SJSA1 (cell line): ENCODE measurements at regions not wholly inside any gene's neighbourhood (a gene's known extent, or its start where the extent isn't known, plus 50 kb on each side); places are given as distances from the start of the nearest gene placed in this dataset.
"Not testable (repeated sequence)": the region's sequence is repeated elsewhere in the genome, so short reads cannot be mapped to it uniquely, and the experiment has no call there.

Source experiments
- DNase-seq, 2 experiments: peaks; one replicate each; pipeline ENCODE4 v3.0.0-alpha.2; 2015 to 2020; ENCODE audit warnings: low spot score in 2 of 2, low read depth in 1 of 2
- H3K27ac ChIP-seq: fragments of 250-450 bp; sonication (Bioruptor Pico); 2 replicates; pipeline ENCODE4 v1.5.1; 2020; ENCODE audit warnings: mild to moderate bottlenecking, moderate library complexity
- H3K27me3 ChIP-seq: fragments of 250-450 bp; sonication (Bioruptor Pico); replicated peaks from 2 replicates; pipeline ENCODE4 v1.5.1; 2020; ENCODE audit warnings: mild to moderate bottlenecking, moderate library complexity
- H3K36me3 ChIP-seq: fragments of 250-450 bp; sonication (Bioruptor Pico); 2 replicates; pipeline ENCODE4 v1.5.1; 2020; ENCODE audit warnings: mild to moderate bottlenecking
- H3K4me1 ChIP-seq: fragments of 250-450 bp; sonication (Bioruptor Pico); replicated peaks from 2 replicates; pipeline ENCODE4 v1.6.1; 2021; ENCODE audit warnings: mild to moderate bottlenecking
- H3K4me3 ChIP-seq: fragments of 250-450 bp; sonication (Bioruptor Pico); 2 replicates; pipeline ENCODE4 v1.5.1; 2020; ENCODE audit warnings: mild to moderate bottlenecking
- H3K9me3 ChIP-seq: fragments of 250-450 bp; sonication (Bioruptor Pico); replicated peaks from 2 replicates; pipeline ENCODE4 v1.5.1; 2020; ENCODE audit warnings: mild to moderate bottlenecking

GRCh38 chr14:98907271-98907670, 364.7 kb downstream of the BCL11B start:
- H3K36me3 ChIP-seq: no peaks in the 10 kb centered on the region
- peaks cover 68% of the 10 kb centered on the region for H3K4me1 ChIP-seq

GRCh38 chr14:98908050-98908449, 363.9 kb downstream of the BCL11B start:
- Histone ChIP-seq H3K36me3 (no peaks in the 10 kb centered on the region), H3K4me3 (no peak overlapping the region), H3K27me3 (no peaks in the 10 kb centered on the region; the same call in 1 of the 2 replicates), H3K27ac (no peak overlapping the region), H3K4me1 (peaks cover 68% of the 10 kb centered on the region), H3K9me3 (no peaks in the 10 kb centered on the region)
- no peak for DNase-seq

More at GRCh38 chr14:98907271-98907670, 364.7 kb downstream of the BCL11B start:
- Histone ChIP-seq H3K27ac (no peak overlapping the region), H3K9me3 (no peaks in the 10 kb centered on the region), H3K27me3 (no peaks in the 10 kb centered on the region; the same call in 1 of the 2 replicates), H3K4me3 (no peak overlapping the region)
- DNase-seq: no peak

GRCh38 chr14:98909251-98909944, 362.6 kb downstream of the BCL11B start:
- peaks cover 54% of the 10 kb centered on the region for H3K4me1 ChIP-seq
- H3K27ac ChIP-seq: peak overlapping the region; percentile 44
- H3K4me3 ChIP-seq: no peak overlapping the region
- no peaks in the 10 kb centered on the region; the same call in 1 of the 2 replicates for H3K27me3 ChIP-seq
- DNase-seq: peak; percentile 89 to 95
- H3K36me3 ChIP-seq: no peaks in the 10 kb centered on the region
- H3K9me3 ChIP-seq: no peaks in the 10 kb centered on the region

GRCh38 chr14:98910061-98910460, 361.9 kb downstream of the BCL11B start:
- Histone ChIP-seq H3K27ac (no peak overlapping the region), H3K36me3 (no peaks in the 10 kb centered on the region), H3K4me3 (no peak overlapping the region), H3K9me3 (no peaks in the 10 kb centered on the region), H3K4me1 (peaks cover 48% of the 10 kb centered on the region), H3K27me3 (no peaks in the 10 kb centered on the region; the same call in 1 of the 2 replicates)
- no peak for DNase-seq

GRCh38 chr14:98912655-98913054, 359.3 kb downstream of the BCL11B start:
- Histone ChIP-seq H3K4me1 (peaks cover 29% of the 10 kb centered on the region), H3K27ac (no peak overlapping the region), H3K9me3 (no peaks in the 10 kb centered on the region), H3K36me3 (no peaks in the 10 kb centered on the region), H3K4me3 (no peak overlapping the region), H3K27me3 (no peaks in the 10 kb centered on the region; the same call in 1 of the 2 replicates)
- no peak for DNase-seq

GRCh38 chr14:98913967-98914650, 357.9 kb downstream of the BCL11B start:
- DNase-seq: no peak
- peaks cover 15% of the 10 kb centered on the region for H3K4me1 ChIP-seq
- H3K27ac ChIP-seq: no peak overlapping the region
- H3K9me3 ChIP-seq: no peaks in the 10 kb centered on the region
- no peaks in the 10 kb centered on the region; the same call in 1 of the 2 replicates for H3K27me3 ChIP-seq
- H3K4me3 ChIP-seq: no peak overlapping the region
- H3K36me3 ChIP-seq: no peaks in the 10 kb centered on the region

- Histone ChIP-seq H3K36me3 (no peaks in the 10 kb centered on the region), H3K4me3 (no peak overlapping the region), H3K4me1 (peaks cover 6% of the 10 kb centered on the region), H3K9me3 (no peaks in the 10 kb centered on the region), H3K27ac (no peak overlapping the region), H3K27me3 (no peaks in the 10 kb centered on the region; the same call in 1 of the 2 replicates)
- no peak for DNase-seq
Measured at GRCh38 chr14:98914942-98915341, 357.1 kb downstream of the BCL11B start.

GRCh38 chr14:98915625-98916024, 356.4 kb downstream of the BCL11B start:
- Histone ChIP-seq H3K27ac (no peak overlapping the region), H3K9me3 (no peaks in the 10 kb centered on the region), H3K4me3 (no peak overlapping the region), H3K4me1 (no peaks in the 10 kb centered on the region), H3K27me3 (no peaks in the 10 kb centered on the region; the same call in 1 of the 2 replicates), H3K36me3 (no peaks in the 10 kb centered on the region)
- no peak for DNase-seq

- H3K27ac ChIP-seq: no peak overlapping the region
- H3K27me3 ChIP-seq: no peaks in the 10 kb centered on the region; the same call in 1 of the 2 replicates
- no peaks in the 10 kb centered on the region for H3K36me3 ChIP-seq
- DNase-seq: no peak
- H3K4me1 ChIP-seq: no peaks in the 10 kb centered on the region
- H3K9me3 ChIP-seq: no peaks in the 10 kb centered on the region
- H3K4me3 ChIP-seq: no peak overlapping the region
Measured at GRCh38 chr14:98916036-98916435, 356.0 kb downstream of the BCL11B start.

- no peaks in the 10 kb centered on the region; the same call in 1 of the 2 replicates for H3K27me3 ChIP-seq
- no peak for DNase-seq
- no peaks in the 10 kb centered on the region for H3K9me3 ChIP-seq
- H3K4me1 ChIP-seq: no peaks in the 10 kb centered on the region
- H3K36me3 ChIP-seq: no peaks in the 10 kb centered on the region
- H3K4me3 ChIP-seq: no peak overlapping the region
- no peak overlapping the region for H3K27ac ChIP-seq
Measured at GRCh38 chr14:98916476-98916875, 355.5 kb downstream of the BCL11B start.

- H3K9me3 ChIP-seq: no peaks in the 10 kb centered on the region
- H3K27me3 ChIP-seq: no peaks in the 10 kb centered on the region
- no peaks in the 10 kb centered on the region for H3K4me1 ChIP-seq
- no peak for DNase-seq
- no peak overlapping the region for H3K27ac ChIP-seq
- H3K36me3 ChIP-seq: no peaks in the 10 kb centered on the region
- H3K4me3 ChIP-seq: no peak overlapping the region
Measured at GRCh38 chr14:98919434-98919833, 352.6 kb downstream of the BCL11B start.

- H3K36me3 ChIP-seq: not testable (repeated sequence)
Measured at GRCh38 chr14:98921306-98921705, 350.7 kb downstream of the BCL11B start.

GRCh38 chr14:98923596-98923995, 348.4 kb downstream of the BCL11B start:
- Histone ChIP-seq H3K4me1 (no peaks in the 10 kb centered on the region), H3K9me3 (no peaks in the 10 kb centered on the region), H3K27me3 (no peaks in the 10 kb centered on the region), H3K27ac (no peak overlapping the region), H3K4me3 (no peak overlapping the region), H3K36me3 (no peaks in the 10 kb centered on the region)
- DNase-seq: no peak

More at GRCh38 chr14:98921306-98921705, 350.7 kb downstream of the BCL11B start:
- H3K27me3 ChIP-seq, DNase-seq, H3K27ac ChIP-seq, H3K4me3 ChIP-seq, H3K9me3 ChIP-seq, H3K4me1 ChIP-seq: not testable (repeated sequence)

GRCh38 chr14:98924046-98924445, 348.0 kb downstream of the BCL11B start:
- Histone ChIP-seq H3K36me3 (no peaks in the 10 kb centered on the region), H3K4me1 (no peaks in the 10 kb centered on the region), H3K9me3 (no peaks in the 10 kb centered on the region), H3K4me3 (no peak overlapping the region), H3K27me3 (no peaks in the 10 kb centered on the region), H3K27ac (no peak overlapping the region)
- DNase-seq: no peak
